LoVo (cell line): ENCODE measurements at regions not wholly inside any gene's neighbourhood (a gene's known extent, or its start where the extent isn't known, plus 50 kb on each side); places are given as distances from the start of the nearest gene placed in this dataset.
"Not testable (repeated sequence)": the region's sequence is repeated elsewhere in the genome, so short reads cannot be mapped to it uniquely, and the experiment has no call there.

Source experiments
- DNase-seq: peaks from one replicate; pipeline ENCODE4 v3.0.0-alpha.2; 2016; ENCODE audit warnings: low spot score

GRCh38 chrX:54615109-54615508 lies 85.1 kb downstream of the GNL3L start:
- DNase-seq = no peak

- no peak for DNase-seq
Observed at GRCh38 chrX:54633641-54634040, 103.6 kb downstream of the GNL3L start.

GRCh38 chrX:54639018-54639345 lies 109.0 kb downstream of the GNL3L start:
- DNase-seq = no peak

- DNase-seq = peak; percentile 87
Observed at GRCh38 chrX:54639346-54640102, 109.5 kb downstream of the GNL3L start.

- peak; percentile 0 for DNase-seq
Observed at GRCh38 chrX:54640103-54640690, 110.2 kb downstream of the GNL3L start.

GRCh38 chrX:54640736-54641135 lies 110.7 kb downstream of the GNL3L start:
- peak; percentile 0 for DNase-seq

- DNase-seq = no peak
Observed at GRCh38 chrX:54641530-54641929, 111.5 kb downstream of the GNL3L start.

- DNase-seq = not testable (repeated sequence)
Observed at GRCh38 chrX:54647607-54648006, 117.6 kb downstream of the GNL3L start.

GRCh38 chrX:54659547-54659946 lies 129.5 kb downstream of the GNL3L start:
- no peak for DNase-seq

GRCh38 chrX:54675762-54676161 lies 122.3 kb downstream of the ITIH6 start:
- no peak for DNase-seq

GRCh38 chrX:54695231-54695630 lies 102.8 kb downstream of the ITIH6 start:
- DNase-seq = no peak

GRCh38 chrX:54695816-54696487 lies 102.1 kb downstream of the ITIH6 start:
- no peak for DNase-seq
